Peyer's patch (tissue), 4 donors: ENCODE measurements at regions not wholly inside any gene's neighbourhood (a gene's known extent, or its start where the extent isn't known, plus 50 kb on each side); places are given as distances from the start of the nearest gene placed in this dataset.

Source experiments
- CTCF ChIP-seq, 6 experiments: fragments of 450-650 bp in 4 of 6; fragments of 200-600 bp in 2 of 6; sonication (generic) in 1 of 6; IDR thresholded peaks; one replicate each; pipeline ENCODE4 v1.5.1; 2017 to 2019; ENCODE audit warnings: antibody characterized with exemption in 6 of 6, mild to moderate bottlenecking in 3 of 6, moderate library complexity in 1 of 6
- POLR2A ChIP-seq, 2 donors: fragments of 450-650 bp; IDR thresholded peaks; one replicate each; pipeline ENCODE4 v1.5.1; 2017; ENCODE audit warnings: antibody characterized with exemption in 2 of 2, mild to moderate bottlenecking in 2 of 2, moderate library complexity in 2 of 2

- TF ChIP-seq POLR2A (IDR thresholded peaks at IDR 0.05), result no peak
- TF ChIP-seq CTCF (IDR thresholded peaks at IDR 0.05), result no peak
These were observed 429.0 kb downstream of the PRDM2 start for GRCh38 chr1:14129009-14129408.
